ENCODE measurements at regions not wholly inside any gene's neighbourhood (a gene's known extent, or its start where the extent isn't known, plus 50 kb on each side); places are given as distances from the start of the nearest gene placed in this dataset.

DNA sequence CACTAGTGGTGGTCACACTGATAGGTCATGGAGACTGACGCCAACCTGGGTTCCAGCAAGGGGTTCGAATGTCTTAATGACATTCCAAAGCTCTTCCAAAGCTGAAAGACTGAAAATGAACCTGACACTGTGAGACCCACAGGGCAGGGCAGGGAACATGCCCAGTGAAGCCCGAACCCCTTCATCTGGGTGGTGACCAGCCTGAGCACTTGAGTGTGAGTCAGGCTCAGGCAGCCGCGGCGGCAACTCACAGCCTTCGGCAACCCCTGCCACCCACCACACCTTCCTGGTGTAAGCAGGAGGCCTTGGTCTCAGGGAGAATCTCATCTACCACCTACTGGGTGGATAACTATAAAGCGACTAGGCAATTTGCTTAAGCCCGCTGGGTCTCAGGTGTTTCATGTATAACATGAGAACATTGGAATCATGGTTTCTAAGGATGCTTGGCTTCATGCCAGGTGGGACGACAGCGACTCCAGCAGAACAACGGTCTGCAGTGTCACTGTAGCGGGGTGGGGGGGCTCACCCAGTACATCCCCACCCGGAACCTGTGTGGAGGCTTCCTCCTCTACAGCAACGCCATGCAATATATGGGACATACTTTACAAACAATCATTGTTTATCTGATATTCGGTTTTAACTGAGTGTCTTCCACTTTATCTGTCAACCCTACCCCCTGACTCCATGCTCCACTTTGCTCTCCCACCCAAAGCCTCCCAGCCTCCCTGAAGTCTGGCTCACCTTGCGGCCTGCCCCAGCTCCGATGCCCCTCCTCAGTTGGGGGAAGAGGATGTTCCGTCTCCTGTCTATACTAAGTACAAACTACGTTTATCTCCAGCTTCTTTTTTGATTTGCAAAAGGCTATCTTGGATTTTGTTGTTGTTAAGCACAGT is 125.0 kb upstream of the MEF2A start:
- intact Hi-C loops (cut with DNase I), result no loop called here
- peak in 20 of 42 donors; percentile 0 to 42 (median 10) for DNase-seq

DNA sequence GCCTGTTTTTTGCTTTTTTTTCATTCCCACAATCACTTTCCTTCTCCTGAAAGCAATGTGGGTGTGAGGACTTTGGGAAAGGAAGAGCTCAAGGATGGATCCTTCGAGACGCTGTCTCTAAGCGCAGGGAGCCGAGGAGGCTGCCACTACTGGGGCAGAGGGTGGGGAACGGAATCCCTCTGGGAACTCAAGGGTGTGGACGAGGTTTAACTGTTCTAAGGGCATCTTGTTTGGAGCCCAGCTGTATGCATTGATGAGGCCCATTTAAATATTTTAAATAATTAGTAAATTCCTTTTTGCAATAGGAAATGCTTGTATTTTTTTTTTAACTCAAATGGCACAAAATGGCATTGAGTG is 124.4 kb upstream of the MEF2A start:
- intact Hi-C loops (cut with DNase I), result no loop called here
- peak in 5 of 42 donors; percentile 3 to 31 (median 19) for DNase-seq

DNA sequence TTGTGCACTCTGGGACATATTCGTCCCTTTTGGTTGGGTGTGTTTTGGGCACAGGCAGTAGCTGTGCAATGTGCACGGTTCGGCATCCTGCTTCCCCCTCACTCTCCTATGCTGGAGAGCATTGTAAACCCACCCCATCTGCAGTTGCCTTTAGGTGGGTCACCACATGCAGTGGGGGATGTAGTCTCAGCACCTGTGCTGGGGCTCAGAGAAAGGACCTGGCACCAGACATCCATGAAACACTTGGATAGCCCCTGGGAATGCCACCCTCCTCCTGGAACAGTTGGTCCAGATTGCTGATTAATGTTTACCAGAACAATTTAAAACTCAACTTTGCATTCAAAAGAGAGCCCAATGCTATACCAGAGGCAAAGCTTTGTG is 123.9 kb upstream of the MEF2A start:
- peak in 11 of 42 donors; percentile 1 to 38 (median 6) for DNase-seq
- intact Hi-C loops (cut with DNase I), result no loop called here

GRCh38 chr15:99442252-99442897 is 123.4 kb upstream of the MEF2A start:
- intact Hi-C loops (cut with DNase I), result no loop called here
- DNase-seq, result peak in 20 of 42 donors; percentile 0 to 37 (median 10)

GRCh38 chr15:99443056-99443756 is 122.6 kb upstream of the MEF2A start:
- intact Hi-C loops (cut with DNase I), result no loop called here
- peak in 13 of 42 donors; percentile 0 to 34 (median 6) for DNase-seq

GRCh38 chr15:99443768-99444446 is 121.9 kb upstream of the MEF2A start:
- intact Hi-C loops (cut with DNase I), result no loop called here
- peak in 14 of 42 donors; percentile 2 to 34 (median 6) for DNase-seq

- intact Hi-C loops (cut with DNase I), result no loop called here
- peak in 11 of 42 donors; percentile 2 to 21 (median 5) for DNase-seq
These were observed 120.4 kb upstream of the MEF2A start for GRCh38 chr15:99445272-99445850.

DNA sequence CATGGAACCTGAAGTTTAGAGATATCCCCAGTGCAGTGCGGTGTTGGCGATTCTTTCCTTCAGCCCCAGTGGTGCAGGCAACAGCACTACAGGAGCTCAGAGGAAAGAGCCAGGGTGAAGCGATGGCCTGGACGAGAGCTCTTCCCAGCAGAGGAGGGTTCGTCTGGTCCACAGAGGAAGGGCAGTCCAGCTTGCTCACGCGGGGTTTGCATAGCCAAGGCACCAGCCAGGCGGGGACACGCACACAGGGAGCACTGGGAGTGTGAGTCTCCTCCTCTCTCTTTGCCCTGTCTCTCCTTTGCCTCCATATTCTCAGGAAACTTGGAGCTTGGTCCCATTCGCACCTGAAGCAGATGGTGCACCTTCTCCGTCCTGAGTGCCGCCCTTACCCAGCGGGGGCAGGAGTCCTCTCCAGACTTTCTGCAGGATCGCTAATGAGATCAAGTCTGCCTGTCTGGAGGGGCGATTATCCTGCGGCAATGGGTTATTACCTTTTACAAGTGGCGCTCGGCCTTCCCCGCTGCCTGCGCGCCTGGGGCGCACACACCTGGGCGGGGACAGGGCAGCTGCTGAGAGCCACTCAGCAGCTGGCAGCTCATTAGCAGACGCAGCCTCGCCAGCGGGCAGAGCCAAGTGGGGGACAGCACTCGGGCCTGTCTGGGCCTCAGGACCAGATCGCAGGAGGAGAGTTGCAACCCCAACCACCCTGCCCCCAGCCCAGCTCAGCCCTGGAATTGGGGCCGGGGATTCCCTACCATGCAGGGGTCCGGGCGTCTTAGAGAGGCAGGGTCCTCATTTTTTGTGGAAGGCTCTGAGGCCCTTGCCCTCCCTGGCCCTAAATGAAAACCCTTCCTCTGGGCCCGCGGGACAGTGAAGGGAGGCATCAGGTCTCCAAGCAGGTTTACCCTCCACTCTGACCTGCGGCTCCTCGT is 119.0 kb upstream of the MEF2A start:
- peak in 11 of 42 donors; percentile 5 to 38 (median 15) for DNase-seq
- intact Hi-C loops (cut with DNase I), result no loop called here

GRCh38 chr15:99447497-99448371 is 118.0 kb upstream of the MEF2A start:
- intact Hi-C loops (cut with DNase I), result no loop called here
- peak in 11 of 42 donors; percentile 3 to 32 (median 18) for DNase-seq

GRCh38 chr15:99449514-99449913 is 116.3 kb upstream of the MEF2A start:
- peak in 9 of 42 donors; percentile 2 to 42 (median 14) for DNase-seq
- intact Hi-C loops (cut with DNase I), result no loop called here

DNA sequence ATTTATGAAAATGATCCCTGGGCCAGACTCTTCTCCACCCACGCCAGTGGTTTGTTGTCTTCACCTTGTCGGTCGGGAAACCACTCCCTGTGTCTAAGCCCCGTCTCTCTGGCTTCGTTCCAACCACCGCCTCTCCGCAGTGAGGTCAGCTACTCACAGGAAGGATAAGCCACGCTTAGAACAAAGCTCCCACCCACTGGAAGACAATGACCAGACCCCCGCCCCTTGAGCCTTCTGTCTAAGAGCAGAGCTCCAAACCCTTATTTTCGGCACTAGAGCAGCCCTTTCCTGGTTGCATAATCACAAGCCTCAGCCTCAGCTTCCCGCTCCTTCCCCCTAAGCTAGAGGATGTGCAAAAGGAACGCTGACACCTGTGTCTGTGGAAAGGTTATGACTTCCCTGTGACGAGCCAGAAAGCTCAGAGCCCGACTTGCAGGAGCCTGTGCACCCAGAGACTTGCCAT is 114.9 kb upstream of the MEF2A start:
- intact Hi-C loops (cut with DNase I), result no loop called here
- DNase-seq, result peak in 35 of 42 donors; percentile 27 to 71 (median 52)

GRCh38 chr15:99451484-99451883 is 114.3 kb upstream of the MEF2A start:
- intact Hi-C loops (cut with DNase I), result no loop called here

DNA sequence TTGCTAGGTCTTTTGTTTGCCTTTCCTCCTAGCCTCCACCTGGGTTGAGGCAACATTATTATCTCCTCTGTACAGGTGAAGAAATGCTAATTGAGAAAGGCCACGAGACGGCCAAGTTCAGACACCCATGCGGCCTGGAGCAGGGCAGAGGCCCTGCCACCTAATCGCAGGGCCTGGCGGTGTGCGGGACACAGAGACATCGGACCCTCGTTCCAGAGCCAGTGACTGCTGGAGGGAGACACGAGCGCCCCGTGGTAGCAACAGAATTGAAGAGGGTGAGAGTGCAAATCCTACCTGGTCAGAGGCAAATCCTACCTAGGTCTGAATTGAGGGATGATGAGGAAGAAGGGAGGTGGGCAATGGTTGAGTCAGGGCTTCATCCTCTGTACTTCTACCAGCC is 113.8 kb upstream of the MEF2A start:
- peak in 5 of 42 donors; percentile 1 to 31 (median 16) for DNase-seq
- intact Hi-C loops (cut with DNase I), result no loop called here

More at GRCh38 chr15:99451484-99451883, 114.3 kb upstream of the MEF2A start:
- DNase-seq, result peak in 6 of 42 donors; percentile 1 to 30 (median 10)

DNA sequence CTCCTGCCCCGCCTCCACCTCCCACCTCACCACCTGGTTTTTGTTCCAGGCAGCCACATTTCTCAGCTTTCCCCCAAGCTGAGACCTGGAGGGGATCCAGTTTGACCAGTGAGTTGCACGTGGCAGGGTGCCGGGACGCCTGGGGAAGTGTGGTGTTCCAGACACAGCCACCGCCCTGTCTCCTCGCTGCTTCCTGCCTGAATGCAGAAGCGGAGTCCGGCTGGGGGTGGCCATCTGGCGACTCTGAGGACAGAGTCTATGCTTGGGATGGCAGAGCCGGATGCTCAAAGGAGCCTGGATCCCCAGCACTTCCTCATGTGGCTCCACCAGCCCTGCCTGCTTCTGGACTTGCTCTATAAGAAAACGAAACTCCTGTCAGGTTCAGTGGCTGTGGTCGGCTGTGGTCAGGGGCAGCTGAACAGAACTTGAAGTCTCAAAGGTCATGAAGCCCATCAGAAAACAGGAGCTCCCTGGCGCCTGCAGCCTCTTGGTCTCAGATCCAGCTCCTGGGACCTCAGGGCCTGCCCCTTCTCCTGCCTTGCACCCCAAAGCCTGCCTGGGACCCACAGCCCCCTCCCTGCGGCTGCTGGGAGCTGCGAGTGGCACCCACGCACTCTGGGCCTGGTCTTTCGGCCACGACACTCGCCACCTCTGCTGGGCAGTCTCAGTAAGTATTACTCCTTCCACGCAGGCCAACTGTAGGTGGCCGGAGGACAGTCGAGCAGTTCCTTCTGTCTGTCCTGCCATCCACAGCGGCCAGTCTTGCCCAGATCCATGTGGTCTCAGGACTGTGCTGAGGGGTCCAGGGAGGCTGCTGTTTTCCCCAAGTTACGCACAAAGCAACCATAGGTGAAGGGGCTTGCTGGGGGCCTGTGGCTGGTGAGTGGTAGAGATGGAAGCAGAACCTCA is 112.8 kb upstream of the MEF2A start:
- DNase-seq, result peak in 41 of 42 donors; percentile 24 to 85 (median 63)
- intact Hi-C loops (cut with DNase I), result no loop called here

DNA sequence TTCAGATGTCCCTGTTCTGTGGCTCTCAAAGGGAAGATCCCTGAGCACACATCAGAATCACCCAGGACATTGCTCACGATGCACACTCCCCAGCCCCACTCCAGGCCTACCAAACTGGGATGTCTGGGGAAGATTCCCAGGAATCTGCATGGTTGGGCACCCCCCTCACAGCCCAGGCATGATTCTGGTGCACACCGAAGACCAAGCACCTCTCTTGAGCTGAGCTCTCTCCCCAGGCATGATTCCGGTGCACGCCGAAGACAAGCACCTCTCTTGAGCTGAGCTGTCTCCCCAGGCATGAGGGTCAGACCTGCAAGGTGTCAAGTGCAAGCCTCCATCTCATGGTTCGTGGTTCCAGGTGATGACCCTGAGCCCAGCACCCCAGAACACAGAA is 112.2 kb upstream of the MEF2A start:
- intact Hi-C loops (cut with DNase I), result no loop called here
- DNase-seq, result peak in 8 of 42 donors; percentile 4 to 30 (median 6)

All from head of caudate nucleus (tissue), 42 donors.